ENCODE measurements at regions not wholly inside any gene's neighbourhood (a gene's known extent, or its start where the extent isn't known, plus 50 kb on each side); places are given as distances from the start of the nearest gene placed in this dataset.

DNA sequence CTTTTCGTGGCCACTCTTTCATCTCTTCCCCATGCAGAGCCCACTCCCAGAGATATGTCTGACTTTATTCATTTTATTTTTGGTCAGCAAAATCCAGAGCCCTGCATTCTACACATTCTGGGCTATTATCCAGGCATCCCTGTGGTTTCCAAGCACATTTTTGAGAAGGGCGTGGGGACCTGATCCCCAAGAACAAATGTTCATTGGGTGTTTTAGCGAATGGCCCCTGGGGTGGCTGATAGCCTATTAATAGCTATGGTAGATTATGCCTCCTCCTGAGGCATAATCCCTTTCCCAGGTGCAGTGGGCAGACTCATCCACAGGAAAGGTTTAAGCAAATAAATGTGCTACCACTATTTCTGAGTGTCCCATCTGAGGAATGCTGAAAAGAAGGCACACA, 511.8 kb upstream of the USP24 start:
- no peak for TF ChIP-seq RFXANK (CRISPR knock-in tag; IDR thresholded peaks at IDR 0.05)
- TF ChIP-seq CHD2 (IDR thresholded peaks at IDR 0.05; ENCODE audit: low read depth, low read length), result no peak
- no peak for TF ChIP-seq SIX4 (CRISPR knock-in tag; IDR thresholded peaks at IDR 0.05)
- no peak for TF ChIP-seq POLR2AphosphoS2 (IDR thresholded peaks at IDR 0.05; ENCODE audit: low read depth, low read length)
- no peak for TF ChIP-seq ZNF597 (CRISPR knock-in tag; IDR thresholded peaks at IDR 0.05)
- TF ChIP-seq ZNF333 (CRISPR knock-in tag; IDR thresholded peaks at IDR 0.05; ENCODE audit: borderline replicate concordance), result no peak
